SK-N-SH (cell line): ENCODE measurements at regions not wholly inside any gene's neighbourhood (a gene's known extent, or its start where the extent isn't known, plus 50 kb on each side); places are given as distances from the start of the nearest gene placed in this dataset.

Experiments
- EP300 ChIP-seq, 2 experiments: IDR thresholded peaks; 2 replicates each; pipeline versions ENCODE4 v1.4.0 to v1.6.1; 2012; ENCODE audit warnings: borderline replicate concordance in 1 of 2, low read depth in 1 of 2, low read length in 1 of 2
- FOSL2 ChIP-seq: IDR thresholded peaks from 2 replicates; pipeline ENCODE4 v1.4.0; 2012; ENCODE audit warnings: low read depth, mild to moderate bottlenecking, moderate library complexity, borderline replicate concordance
- GATA2 ChIP-seq: sonication (generic); formaldehyde crosslinking; IDR thresholded peaks from 2 replicates; pipeline ENCODE4 v1.5.0; 2020; ENCODE audit warnings: mild to moderate bottlenecking, missing genetic modification reagents
- JUND ChIP-seq: IDR thresholded peaks from 2 replicates; pipeline ENCODE4 v1.4.0; 2012

DNA sequence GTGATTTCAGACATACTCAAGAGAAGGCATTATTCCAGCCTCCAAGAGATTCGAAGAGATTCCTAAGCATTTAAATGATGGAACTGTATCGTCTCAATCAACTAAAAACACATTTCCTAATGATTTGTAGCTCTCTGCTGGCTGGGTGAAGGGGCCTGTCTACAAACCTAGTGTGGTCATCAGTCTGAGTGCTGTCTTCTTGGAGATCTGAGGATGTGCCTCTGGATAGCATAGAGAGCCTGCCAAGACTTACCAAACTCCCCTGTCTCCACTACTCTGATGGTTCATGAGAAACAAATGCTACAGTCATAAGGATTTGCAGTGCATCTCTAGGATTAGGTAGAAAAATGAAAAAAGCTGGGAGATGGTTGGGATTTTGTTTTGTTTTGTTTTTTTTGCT lies 176.9 kb upstream of the CITED2 start:
- TF ChIP-seq EP300 (IDR thresholded peaks at IDR 0.05; ENCODE audit: borderline replicate concordance in 1 of 2, low read depth in 1 of 2, low read length in 1 of 2) (no peak), GATA2 (no peak), FOSL2 (no peak), JUND (no peak)
